Loucy (cell line): ENCODE measurements at regions not wholly inside any gene's neighbourhood (a gene's known extent, or its start where the extent isn't known, plus 50 kb on each side); places are given as distances from the start of the nearest gene placed in this dataset.

Experiments
- EZH2phosphoT487 ChIP-seq: fragments of 200-600 bp; IDR thresholded peaks from 2 replicates; pipeline ENCODE4 v1.6.1; 2018; ENCODE audit warnings: antibody characterized with exemption, mild to moderate bottlenecking, moderate library complexity, borderline replicate concordance
- TF ChIP-seq, protein P1 (sequence below): fragments of 200-600 bp; sonication (generic); conservative IDR thresholded peaks from 2 replicates; pipeline ENCODE4 v1.5.1; 2014; ENCODE audit warnings: mild to moderate bottlenecking, antibody characterized with exemption, low read length

DNA sequence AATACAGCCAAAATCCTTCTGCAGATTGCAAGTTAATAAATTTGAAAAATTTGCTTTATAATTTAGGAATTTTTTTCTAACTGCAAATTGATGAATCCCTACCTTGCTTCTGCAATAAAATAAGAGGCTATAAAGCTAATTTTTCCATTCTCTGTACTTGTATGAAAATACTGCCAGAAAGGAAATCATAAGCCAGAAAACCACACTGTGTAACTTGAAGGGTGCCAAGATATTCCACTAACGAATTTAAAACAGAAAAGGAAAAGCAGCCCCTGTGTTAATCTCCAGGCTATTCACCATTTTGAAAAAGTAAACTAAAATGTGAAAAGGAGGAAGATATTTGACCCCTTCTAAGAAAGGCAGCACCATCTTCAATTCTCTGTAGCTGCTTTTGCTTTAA is 557.9 kb upstream of the ZNF385D start:
- TF ChIP-seq, protein P1, sequence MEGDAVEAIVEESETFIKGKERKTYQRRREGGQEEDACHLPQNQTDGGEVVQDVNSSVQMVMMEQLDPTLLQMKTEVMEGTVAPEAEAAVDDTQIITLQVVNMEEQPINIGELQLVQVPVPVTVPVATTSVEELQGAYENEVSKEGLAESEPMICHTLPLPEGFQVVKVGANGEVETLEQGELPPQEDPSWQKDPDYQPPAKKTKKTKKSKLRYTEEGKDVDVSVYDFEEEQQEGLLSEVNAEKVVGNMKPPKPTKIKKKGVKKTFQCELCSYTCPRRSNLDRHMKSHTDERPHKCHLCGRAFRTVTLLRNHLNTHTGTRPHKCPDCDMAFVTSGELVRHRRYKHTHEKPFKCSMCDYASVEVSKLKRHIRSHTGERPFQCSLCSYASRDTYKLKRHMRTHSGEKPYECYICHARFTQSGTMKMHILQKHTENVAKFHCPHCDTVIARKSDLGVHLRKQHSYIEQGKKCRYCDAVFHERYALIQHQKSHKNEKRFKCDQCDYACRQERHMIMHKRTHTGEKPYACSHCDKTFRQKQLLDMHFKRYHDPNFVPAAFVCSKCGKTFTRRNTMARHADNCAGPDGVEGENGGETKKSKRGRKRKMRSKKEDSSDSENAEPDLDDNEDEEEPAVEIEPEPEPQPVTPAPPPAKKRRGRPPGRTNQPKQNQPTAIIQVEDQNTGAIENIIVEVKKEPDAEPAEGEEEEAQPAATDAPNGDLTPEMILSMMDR = no peak
- TF ChIP-seq EZH2phosphoT487 = no peak
